ENCODE measurements at regions not wholly inside any gene's neighbourhood (a gene's known extent, or its start where the extent isn't known, plus 50 kb on each side); places are given as distances from the start of the nearest gene placed in this dataset.
"Not testable (repeated sequence)": the region's sequence is repeated elsewhere in the genome, so short reads cannot be mapped to it uniquely, and the experiment has no call there.

DNA sequence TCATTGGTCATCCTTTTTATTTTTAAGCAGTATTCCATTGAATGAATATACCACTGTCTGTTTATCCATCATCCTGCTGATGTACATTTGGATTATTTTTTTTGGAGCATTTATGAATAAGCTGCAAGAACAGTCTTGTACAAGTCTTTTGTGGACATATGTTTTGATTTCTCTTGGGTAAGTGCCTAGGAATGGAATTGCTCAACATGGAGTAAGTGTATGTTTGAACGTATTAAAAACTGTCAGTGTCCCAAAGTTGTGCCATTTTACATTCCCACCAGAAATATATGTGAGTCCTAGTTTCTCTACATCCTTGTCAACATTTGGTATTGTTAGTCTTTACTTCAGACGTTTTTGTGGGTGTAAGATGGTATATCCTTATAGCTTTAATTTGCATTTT lies 287.0 kb upstream of the POF1B start:
- TF ChIP-seq CTCF (IDR thresholded peaks at IDR 0.05) = no peak
- no peak overlapping the region for H3K27ac Mint-ChIP-seq
- no peak overlapping the region for H3K4me3 Mint-ChIP-seq
- H3K27me3 Mint-ChIP-seq (ENCODE audit: low read depth, poor library complexity) = no peaks in the 10 kb centered on the region
- H3K9me3 Mint-ChIP-seq = peaks cover 16% of the 10 kb centered on the region
- H3K36me3 Mint-ChIP-seq (ENCODE audit: low read depth) = no peaks in the 10 kb centered on the region
- no peak for DNase-seq
- H3K4me1 Mint-ChIP-seq = no peaks in the 10 kb centered on the region

GRCh38 chrX:85663970-85664369 lies 284.5 kb upstream of the POF1B start:
- H3K27me3 Mint-ChIP-seq (ENCODE audit: low read depth, poor library complexity); H3K4me1 Mint-ChIP-seq; H3K4me3 Mint-ChIP-seq; H3K27ac Mint-ChIP-seq; DNase-seq; H3K36me3 Mint-ChIP-seq (ENCODE audit: low read depth): not testable (repeated sequence)
- peaks cover 14% of the 10 kb centered on the region for H3K9me3 Mint-ChIP-seq

DNA sequence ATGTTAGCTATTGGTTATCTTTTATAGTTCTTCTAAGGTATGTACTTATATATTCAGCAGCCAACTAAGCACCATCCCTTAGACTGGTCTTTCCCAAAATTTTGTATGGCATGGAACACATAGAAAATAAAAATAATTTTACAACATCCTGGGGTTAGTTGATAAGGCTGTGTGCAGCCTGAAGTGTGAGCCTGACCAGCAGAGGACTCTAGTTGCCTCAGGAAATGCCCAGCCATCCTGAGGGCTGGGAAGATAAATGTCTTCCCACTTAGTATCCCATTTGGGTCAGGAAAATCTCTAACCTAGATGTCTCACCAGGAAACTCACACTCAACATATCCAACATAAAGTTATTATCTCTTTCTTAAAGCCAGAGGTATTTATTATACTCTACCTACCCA lies 251.4 kb upstream of the POF1B start:
- H3K9me3 Mint-ChIP-seq = peaks cover 27% of the 10 kb centered on the region
- no peak for TF ChIP-seq CTCF (IDR thresholded peaks at IDR 0.05)
- H3K27ac Mint-ChIP-seq = no peak overlapping the region
- H3K36me3 Mint-ChIP-seq (ENCODE audit: low read depth) = no peaks in the 10 kb centered on the region
- DNase-seq = no peak
- no peaks in the 10 kb centered on the region for H3K27me3 Mint-ChIP-seq (ENCODE audit: low read depth, poor library complexity)
- no peak overlapping the region for H3K4me3 Mint-ChIP-seq
- H3K4me1 Mint-ChIP-seq = no peaks in the 10 kb centered on the region

DNA sequence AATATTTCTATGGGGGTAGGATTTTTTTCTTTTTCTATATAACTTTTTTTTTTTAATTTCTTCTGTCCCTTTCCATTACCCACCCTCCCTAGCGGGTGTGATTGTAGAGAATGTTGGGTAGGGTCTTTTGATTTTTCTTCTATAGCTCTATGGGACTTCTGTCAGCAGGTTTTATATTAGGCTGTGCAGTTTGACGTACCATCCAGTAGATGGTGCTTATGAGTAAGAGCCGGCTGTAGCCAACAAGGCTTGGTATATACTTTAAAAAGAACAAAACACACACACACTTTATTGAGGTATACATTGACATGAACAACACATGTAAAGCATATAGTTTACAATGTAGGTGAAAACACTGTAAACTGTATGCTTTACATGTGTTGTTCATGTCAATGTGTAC lies 247.9 kb upstream of the POF1B start:
- Mint-ChIP-seq H3K27me3 (ENCODE audit: low read depth, poor library complexity) (peaks cover 4% of the 10 kb centered on the region), H3K27ac (no peak overlapping the region), H3K4me3 (no peak overlapping the region), H3K9me3 (peaks cover 44% of the 10 kb centered on the region), H3K36me3 (ENCODE audit: low read depth) (no peaks in the 10 kb centered on the region), H3K4me1 (no peaks in the 10 kb centered on the region)
- peak; percentile 53 for TF ChIP-seq CTCF (IDR thresholded peaks at IDR 0.05)
- no peak for DNase-seq

- DNase-seq = no peak
- Mint-ChIP-seq H3K36me3 (ENCODE audit: low read depth) (no peaks in the 10 kb centered on the region), H3K4me1 (no peaks in the 10 kb centered on the region), H3K27me3 (ENCODE audit: low read depth, poor library complexity) (peaks cover 4% of the 10 kb centered on the region), H3K27ac (no peak overlapping the region), H3K4me3 (no peak overlapping the region), H3K9me3 (peaks cover 61% of the 10 kb centered on the region)
- no peak for TF ChIP-seq CTCF (IDR thresholded peaks at IDR 0.05)
These were observed 243.2 kb upstream of the POF1B start for GRCh38 chrX:85622635-85623034.

GRCh38 chrX:85620466-85620865 lies 241.0 kb upstream of the POF1B start:
- Mint-ChIP-seq H3K27ac (no peak overlapping the region), H3K27me3 (ENCODE audit: low read depth, poor library complexity) (peaks cover 4% of the 10 kb centered on the region), H3K9me3 (peaks cover 63% of the 10 kb centered on the region), H3K4me1 (no peaks in the 10 kb centered on the region), H3K36me3 (ENCODE audit: low read depth) (no peaks in the 10 kb centered on the region), H3K4me3 (no peak overlapping the region)
- no peak for TF ChIP-seq CTCF (IDR thresholded peaks at IDR 0.05)
- DNase-seq = no peak

Data from nephron progenitor cell (in vitro differentiated cells).